HG03175 (cell line): ENCODE measurements at regions not wholly inside any gene's neighbourhood (a gene's known extent, or its start where the extent isn't known, plus 50 kb on each side); places are given as distances from the start of the nearest gene placed in this dataset.
"Not testable (repeated sequence)": the region's sequence is repeated elsewhere in the genome, so short reads cannot be mapped to it uniquely, and the experiment has no call there.

Experiments
- ATAC-seq: cut with Tn5 transposase; IDR thresholded peaks from one replicate; pipeline ENCODE4 v1.9.1; 2021; ENCODE audit warnings: mild to moderate bottlenecking, moderate library complexity; ENCODE audit not compliant: unreplicated experiment

DNA sequence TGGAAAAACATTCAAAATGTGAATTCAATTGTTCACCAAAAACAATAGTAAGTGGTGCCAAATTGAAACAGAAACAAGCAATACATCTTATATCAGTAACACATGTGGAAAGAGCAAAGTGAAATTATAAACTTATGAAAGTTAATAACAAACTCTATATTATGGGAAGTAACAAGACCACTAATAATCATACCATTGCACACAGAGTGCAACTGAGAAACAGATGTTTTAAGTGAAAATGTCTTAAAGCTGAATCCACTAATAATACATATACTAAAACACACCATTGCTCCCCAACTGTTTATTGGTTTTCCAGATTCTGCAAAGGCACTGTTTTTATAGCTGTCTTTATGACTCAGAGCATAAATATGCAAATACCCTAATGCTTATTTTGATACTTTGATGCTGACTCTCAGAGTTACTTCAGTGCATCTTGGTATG, 292.3 kb downstream of the RFPL4B start:
- peak; percentile 49 for ATAC-seq

DNA sequence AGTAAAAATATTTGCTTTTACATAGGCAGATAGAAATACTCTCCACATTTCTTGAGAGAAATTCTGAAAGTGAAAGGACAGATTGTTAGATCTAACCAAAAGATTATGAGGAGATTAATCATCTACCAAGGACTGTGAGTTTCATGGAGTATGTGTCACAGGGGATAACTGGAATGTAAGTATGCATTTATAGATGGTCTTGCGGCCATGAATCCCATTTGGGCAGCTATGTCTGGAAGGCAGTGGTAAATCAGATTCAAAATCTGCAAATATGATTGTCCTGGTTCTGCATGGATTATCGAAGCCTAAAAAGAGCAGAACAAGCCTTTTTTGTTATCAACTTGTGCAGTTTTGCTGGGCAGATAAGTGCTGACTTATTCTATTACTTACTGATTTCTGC, 293.8 kb downstream of the RFPL4B start:
- no peak for ATAC-seq

DNA sequence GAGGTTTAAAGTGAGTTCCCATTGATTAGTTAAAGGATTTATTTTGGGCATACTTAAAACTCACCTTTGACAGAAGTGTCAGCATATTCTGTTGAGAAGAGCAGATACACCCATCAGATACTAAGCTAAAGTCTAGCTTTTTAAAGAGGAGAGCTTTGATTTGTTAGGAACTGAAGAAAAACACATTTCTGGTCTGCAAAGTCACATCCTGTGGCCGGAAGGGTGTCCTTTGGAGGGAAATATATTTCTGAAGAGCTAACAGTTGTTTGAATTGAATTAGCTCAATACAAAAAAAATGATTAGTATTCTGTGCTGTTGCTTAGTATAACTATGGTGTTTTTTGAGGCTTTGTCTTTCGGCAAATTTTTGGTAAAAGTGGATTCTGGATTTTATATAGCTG, 302.7 kb downstream of the RFPL4B start:
- ATAC-seq = no peak

DNA sequence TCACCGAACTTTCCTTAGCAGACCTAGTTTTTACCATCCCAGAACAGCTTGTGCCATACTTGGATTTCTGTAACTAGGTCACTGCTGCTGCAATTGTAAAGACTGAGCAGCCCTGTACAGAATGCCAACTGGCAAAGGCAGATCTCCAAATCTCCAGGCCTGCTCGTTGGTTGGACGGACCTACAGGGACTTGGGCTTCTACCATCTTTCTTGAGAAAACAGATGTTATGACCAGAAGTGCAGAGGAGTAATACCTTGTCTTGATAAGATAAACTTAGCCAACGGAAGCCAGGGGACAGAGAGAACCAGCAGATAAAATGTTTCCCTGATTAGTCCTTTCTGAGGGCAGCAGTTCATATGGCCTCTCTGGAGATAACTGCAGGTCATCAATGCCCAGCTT, 304.1 kb downstream of the RFPL4B start:
- ATAC-seq = no peak

DNA sequence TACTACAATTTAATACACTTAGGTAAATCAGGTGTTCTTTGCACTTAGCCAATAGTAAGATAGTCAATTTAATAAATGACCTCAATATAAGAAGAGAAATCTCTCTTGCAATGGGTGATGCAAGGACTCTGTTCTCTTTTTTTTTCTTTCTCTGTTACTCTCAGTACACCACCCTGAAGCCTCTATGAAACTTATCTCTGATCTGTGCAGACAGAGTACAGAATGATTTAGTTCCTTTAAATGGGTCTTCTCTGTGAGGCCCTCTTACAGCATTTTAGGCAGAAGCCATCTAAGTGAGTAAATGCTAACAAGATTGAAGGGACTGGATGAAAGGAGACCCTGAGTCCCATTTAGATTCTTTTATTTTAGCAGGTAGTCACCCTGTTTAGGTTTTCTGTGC, 312.8 kb downstream of the RFPL4B start:
- ATAC-seq = no peak

DNA sequence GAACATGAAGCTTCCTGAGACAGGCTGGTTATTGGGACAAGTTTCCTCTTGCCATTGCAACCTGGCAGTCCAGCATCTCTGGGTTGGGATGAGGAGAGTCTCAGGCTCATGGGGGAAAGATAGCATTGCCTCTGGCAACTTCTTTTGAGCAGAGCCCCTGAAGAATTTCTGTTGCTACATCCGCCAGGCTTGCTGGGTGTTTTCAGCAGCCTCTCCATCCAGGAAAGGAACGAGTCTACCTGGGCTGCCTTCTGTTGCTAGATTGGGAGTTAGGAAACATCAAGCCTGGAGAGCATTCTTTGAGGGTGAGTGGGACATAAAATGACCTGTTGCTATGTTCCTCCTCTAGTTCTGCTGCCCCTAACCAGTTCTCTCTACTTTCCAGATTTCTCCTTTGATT, 313.5 kb downstream of the RFPL4B start:
- no peak for ATAC-seq

DNA sequence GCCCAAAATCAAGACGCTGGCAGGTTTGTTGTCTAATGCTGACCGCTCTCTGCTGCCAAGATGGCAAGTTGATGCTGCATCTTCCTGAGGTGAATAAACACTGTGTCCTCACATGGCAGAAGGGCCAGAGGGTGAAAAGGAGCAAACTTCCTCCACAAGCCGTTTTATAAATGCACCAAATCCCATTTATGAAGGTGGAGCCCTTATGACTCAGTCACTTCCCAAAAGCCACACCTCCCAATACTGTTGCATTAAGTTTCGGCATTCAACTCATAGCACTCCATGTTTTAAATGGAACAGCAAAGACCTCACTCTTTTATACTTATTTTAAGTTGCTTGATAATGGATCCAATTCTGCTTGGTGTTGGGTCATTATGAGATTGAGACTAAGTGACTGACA, 316.6 kb downstream of the RFPL4B start:
- no peak for ATAC-seq

DNA sequence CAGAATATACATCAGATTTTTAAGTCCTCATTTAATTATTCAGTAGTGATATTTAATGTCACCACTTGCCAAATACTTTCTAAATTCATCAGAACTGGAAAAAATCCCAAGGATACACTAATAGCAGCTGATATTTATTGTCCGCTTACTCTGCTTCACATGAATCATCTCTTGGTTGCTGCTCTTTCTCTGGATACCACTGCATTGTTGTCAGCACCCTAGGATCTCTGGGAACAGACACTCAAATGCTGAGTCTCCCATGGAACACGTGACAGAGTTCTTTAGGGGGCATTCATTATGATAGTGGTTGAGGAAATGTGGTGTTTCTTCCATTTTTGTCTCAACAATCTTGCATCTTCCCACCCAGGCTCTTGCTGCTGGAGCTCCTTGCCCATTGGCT, 318.0 kb downstream of the RFPL4B start:
- ATAC-seq = no peak

DNA sequence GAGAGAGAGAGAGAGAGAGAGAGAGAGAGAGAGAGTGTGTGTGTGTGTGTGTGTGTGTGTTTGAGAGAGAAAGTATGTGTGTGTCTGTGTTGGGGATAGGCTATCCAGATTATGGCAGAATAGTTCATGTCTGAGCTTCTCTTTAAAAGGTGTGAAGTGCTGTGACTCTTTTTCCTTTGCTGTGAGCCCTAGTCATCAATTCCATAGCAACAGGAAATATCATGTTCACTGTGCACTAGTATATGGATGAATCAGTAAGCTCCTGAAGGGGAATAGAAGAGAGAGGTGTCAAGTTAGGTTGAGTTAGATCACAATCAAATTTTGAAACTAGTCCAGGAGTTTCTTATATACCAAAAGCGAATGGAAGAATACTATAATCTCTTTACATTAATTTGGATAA, 318.7 kb downstream of the RFPL4B start:
- no peak for ATAC-seq

DNA sequence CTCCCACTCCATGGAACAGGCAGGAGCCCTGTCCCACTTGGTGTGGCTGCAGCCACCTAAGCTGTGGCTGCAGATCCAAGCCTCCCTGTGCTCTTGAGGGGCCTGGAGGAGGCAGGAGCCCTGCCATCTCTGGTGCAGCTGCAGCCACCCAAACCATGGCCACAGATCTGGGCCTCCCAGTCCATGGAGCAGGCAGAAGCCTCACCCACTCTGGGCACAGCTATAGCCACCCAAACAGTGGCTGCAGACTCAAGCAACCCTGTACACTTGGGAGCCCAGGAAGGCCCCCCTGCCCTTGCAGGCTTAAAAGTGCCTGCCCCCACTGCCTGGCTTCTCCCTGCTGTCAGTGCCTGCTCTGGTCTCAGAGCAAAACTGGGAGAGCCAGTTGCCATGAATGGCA, 320.3 kb downstream of the RFPL4B start:
- no peak for ATAC-seq

DNA sequence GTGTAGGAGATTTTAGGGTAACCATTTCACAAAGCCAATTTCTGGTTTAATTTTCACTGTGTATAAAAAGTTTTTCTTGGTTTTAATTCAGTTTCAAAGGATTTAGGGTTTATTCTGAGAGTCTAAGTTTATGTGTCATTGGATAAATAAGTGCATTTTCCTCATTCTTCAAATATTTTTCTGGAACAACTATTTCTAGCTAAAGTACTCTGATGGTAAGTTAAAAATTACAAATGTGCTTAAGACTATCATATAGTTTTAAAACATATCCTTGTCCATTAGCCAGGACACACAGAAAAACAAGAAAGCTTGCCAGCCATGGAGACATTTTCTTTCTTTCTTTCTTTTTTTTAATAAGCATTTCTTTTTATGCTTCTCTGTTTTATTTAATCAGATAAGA, 333.0 kb downstream of the RFPL4B start:
- ATAC-seq = no peak

DNA sequence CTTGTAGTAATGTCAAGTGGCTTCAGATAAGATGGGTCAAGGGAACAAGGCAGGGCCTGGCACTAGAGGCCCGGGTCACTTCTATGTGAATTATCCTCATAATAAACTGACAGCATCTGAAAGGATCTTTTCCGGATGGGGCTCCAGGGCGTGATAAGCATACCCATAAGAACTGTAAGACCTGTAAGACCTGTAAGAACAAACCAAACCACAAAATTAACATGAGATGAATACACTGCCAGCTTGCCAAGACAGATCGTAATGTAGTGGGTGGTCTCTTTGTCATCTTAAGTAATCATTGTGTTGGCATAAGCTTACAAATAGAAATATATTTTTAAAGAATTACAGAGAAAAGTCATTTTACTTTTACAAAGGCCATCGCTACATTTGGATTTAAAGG, 334.9 kb downstream of the RFPL4B start:
- no peak for ATAC-seq

DNA sequence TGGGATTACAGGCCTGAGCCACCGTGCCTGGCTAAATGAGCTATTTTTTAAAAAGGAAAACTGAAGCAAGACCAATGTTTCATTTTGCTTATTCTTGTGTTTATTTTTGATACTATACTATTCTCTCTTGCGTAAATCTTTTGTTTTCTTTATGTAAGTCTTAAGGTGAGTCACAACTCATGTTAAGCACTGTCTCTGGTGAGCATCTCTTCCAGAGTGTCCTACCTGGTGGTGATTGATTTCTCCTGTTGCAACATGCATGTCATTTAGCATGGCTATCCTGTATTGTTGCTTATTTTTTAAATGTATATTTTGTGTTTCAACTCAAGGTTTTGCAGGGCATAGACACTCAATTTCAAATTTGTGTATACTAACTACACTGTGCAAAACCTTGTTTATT, 336.0 kb downstream of the RFPL4B start:
- ATAC-seq = no peak

DNA sequence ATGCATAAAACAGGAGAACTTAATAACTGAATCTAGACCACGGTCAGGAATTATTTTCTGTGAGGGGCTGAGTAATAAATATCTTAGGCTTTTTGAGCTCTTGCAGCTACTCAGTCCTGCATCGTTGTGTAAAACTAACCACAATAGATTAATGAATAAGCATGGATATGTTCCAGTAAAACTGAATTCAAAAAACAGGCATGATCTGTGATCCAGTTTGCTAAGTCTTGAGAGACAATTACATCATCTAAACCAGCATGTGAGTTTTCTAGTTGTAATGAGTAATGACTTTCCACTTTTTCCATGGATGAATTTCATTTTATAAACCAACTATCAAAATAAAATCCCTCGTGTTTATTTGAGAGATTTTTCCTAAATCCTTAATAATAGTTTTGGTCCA, 336.8 kb downstream of the RFPL4B start:
- no peak for ATAC-seq

DNA sequence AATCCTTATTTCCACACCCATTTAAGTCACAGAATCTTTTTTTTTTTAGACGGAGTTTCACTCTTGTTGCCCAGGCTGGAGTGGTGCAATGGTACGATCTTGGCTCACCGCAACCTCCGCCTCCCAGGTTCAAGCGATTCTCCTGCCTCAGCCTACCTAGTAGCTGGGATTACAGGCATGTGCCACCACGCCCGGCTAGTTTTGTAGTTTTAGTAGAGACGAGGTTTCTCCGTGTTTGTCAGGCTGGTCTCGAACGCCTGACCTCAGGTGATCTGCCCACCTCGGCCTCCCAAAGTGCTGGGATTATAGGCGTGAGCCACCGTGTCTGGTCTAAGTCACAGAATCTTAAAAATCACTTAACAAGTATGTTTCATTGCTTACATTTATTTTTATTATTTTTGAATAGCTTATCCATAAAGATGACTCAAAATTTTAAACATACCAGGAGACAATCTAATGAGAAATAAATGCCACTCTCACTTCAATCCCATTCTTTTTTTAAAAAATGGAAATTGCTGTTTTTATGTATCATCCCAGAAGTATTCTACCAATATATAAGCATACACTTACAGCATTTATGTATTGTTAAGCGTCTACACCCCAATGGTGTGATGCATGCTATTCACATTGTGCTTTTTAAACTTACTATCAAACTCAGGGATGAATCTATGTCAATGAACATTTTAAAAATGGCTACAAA, 338.5 kb downstream of the RFPL4B start:
- not testable (repeated sequence) for ATAC-seq

DNA sequence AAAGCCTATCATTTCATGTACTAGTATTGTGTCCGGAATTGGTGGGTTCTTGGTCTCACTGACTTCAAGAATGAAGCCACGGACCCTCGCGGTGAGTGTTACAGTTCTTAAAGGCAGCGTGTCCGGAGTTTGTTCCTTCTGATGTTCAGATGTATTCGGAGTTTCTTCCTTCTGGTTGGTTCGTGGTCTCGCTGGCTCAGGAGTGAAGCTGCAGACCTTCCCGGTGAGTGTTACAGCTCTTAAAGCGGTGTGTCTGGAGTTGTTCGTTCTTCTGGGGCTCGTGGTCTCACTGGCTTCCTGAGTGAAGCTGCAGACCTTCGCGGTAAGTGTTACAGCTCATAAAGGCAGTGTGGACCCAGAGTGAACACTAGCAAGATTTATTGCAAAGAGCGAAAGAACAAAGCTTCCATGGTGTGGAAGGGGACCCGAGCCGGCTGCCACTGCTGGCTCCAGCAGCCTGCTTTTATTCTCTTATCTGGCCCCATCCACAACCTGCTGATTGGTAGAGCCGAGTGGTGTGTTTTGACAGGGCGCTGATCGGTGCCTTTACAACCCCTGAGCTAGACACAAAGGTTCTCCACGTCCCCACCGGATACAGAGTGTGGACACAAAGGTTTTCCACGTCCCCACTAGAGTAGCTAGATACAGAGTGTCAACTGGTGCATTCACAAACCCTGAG, 341.5 kb downstream of the RFPL4B start:
- ATAC-seq = not testable (repeated sequence)

DNA sequence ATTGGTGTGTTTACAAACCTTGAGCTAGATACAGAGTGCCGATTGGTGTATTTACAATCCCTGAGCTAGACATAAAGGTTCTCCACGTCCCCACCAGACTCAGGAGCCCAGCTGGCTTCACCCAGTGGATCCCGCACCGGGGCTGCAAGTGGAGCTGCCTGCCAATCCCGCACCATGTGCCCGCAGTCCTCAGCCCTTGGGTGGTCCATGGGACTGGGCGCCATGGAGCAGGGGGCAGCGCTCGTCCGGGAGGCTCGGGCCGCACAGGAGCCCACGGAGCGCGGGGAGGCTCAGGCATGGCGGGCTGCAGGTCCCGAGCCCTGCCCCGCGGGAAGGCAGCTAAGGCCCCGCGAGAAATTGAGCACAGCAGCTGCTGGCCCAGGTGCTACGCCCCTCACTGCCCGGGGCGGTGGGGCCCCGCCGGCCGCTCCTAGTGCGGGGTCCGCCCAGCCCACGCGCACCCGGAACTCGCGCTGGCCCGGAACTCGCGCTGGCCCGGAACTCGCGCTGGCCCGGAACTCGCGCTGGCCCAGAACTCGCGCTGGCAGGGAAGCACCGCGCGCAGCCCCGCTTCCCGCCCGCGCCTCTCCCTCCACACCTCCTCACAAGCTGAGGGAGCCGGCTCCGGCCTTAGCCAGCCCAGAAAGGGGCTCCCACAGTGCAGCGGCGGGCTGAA, 342.2 kb downstream of the RFPL4B start:
- ATAC-seq = not testable (repeated sequence)

DNA sequence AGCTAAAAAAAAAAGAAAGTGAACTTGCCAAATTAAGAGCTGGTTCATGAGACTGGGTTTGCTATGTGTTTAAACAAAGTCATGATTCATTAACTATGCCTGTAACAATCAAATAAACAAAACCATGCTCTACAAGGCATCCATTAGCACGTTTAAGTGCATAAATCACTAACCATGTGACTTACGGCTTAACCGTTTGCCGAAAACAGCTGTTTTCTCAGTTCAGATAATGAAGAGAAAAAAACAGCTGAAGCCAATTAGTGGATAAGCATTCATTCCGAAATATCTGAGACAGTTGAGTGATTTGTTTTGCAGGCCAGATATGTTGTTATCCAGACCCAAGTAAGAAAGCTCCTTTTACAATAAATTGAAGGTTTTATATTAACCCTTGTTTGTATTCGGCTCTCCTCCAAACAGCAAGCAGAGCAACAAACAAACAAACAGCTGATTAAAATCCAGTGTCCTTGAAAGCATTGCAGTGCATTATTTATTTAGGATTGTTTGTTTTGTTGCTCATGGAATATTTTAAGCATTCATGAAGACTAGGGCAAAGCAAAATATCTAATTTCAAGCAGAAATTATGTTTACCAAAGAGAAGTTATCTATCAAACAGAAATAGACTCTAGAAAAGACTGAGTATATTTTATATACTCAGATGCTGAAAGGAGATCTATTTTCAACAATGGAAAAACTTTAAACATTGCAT, 343.5 kb downstream of the RFPL4B start:
- ATAC-seq = no peak

DNA sequence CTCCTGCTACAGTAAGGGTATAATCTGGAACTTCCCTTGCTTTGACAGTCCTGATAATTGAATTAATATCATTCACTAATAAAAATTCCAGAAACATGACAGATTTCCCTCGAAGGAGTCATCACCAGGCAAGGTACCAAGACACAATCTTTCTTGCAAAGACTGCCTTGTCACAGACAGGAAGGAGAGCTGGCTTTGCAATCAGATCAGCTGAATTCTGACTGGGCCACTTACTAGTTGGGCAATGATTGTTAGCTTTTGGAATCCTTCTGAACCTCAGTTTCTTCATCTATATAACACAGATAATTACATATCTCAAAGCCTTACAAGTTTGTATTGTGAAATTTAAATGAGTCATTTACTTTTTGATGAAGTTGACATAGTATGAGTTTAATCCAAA, 344.2 kb downstream of the RFPL4B start:
- ATAC-seq = no peak

DNA sequence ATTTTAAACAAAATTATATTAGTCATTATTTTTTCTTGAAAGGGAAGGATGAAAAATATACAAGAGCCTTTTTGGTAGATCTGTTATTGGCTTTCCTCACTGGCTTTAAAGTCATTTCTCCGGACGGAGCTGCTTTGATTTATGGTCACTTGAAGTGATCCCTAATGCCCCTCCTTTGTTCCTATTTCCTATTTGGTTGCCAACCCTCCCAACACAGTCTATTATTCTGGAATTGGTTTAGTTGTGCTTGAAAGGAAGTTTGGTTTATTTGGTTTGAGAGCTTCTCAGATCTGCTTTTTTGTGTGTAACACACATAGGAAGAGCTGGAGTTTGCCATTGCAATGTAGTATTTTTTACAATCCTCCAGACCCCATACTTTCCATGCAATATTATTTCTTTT, 347.9 kb downstream of the RFPL4B start:
- ATAC-seq = no peak

DNA sequence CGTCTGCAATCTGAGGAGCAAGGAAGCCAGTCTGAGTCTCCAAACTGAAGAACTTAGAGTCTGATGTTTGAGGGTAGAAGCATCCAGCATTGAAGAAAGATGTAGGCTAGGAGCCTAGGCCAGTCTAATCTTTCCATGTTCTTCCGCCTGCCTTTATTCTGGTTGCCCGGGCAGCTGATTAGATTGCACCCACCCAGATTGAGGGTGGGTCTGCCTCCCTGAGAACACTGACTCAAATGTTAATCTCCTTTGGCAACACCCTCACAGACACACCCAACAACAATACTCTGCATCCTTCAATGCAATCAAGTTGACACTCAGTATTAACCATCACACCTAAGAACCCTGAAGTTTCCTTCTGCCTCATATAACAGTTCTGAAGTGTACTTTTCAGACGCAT, 350.1 kb downstream of the RFPL4B start:
- no peak for ATAC-seq

DNA sequence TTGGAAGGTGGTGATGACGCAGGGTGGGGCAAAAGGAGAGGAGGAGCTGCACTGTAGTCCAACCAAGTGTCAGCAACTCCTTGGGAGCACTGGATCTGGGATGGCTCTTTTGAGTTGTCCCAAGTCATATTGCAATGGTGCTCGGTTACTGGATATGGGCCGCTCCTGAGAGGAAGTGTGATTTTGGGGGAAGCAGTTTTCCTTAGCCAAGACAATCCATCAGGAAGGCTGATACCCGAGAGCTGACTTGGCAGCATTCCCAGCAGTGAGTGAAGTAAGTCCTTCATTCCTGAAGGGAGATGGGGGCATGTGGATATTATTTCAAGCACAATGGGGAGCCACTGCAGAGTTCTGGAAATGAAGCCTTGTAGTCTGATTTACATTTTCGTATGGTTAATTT, 354.1 kb downstream of the RFPL4B start:
- ATAC-seq = no peak
